ENCODE measurements at regions not wholly inside any gene's neighbourhood (a gene's known extent, or its start where the extent isn't known, plus 50 kb on each side); places are given as distances from the start of the nearest gene placed in this dataset.

- no peak overlapping the region for H4K8ac ChIP-seq (replicated peaks; ENCODE audit: insufficient read length, low read depth, low read length)
- H3K14ac ChIP-seq (ENCODE audit: insufficient read depth, low read length): no peak overlapping the region
- H3K4me1 ChIP-seq (ENCODE audit: insufficient read depth, low read length): no peaks in the 10 kb centered on the region
- no peaks in the 10 kb centered on the region for H3K27me3 ChIP-seq (ENCODE audit: insufficient read depth, low read length)
- H3K56ac ChIP-seq (ENCODE audit: insufficient read length, low read depth, low read length): no peak overlapping the region
- no peak overlapping the region for H3K18ac ChIP-seq (ENCODE audit: insufficient read length, low read depth, low read length)
- H2BK12ac ChIP-seq (ENCODE audit: insufficient read length, low read depth, low read length): no peak overlapping the region
- H2BK5ac ChIP-seq (ENCODE audit: insufficient read length, low read length): no peak overlapping the region
- Mint-ChIP-seq H3K9me3 (no peaks in the 10 kb centered on the region), H3K4me3 (no peak overlapping the region), H3K27ac (no peak overlapping the region), H3K4me1 (no peaks in the 10 kb centered on the region), H3K27me3 (ENCODE audit: low read depth) (no peaks in the 10 kb centered on the region), H3K36me3 (ENCODE audit: insufficient read depth in 1 of 3, low read depth in 3 of 3) (peaks cover 0 to 19% (median 14%) of the 10 kb centered on the region in 3 experiments; a peak in 5 of 7 replicates)
- H3K4ac ChIP-seq (ENCODE audit: low read depth, low read length): no peak overlapping the region
- H3T11ph ChIP-seq (ENCODE audit: low read length): no peak overlapping the region
- H3K79me2 ChIP-seq (ENCODE audit: insufficient read depth, low read length): no peaks in the 10 kb centered on the region
- no peak overlapping the region for H4K91ac ChIP-seq (ENCODE audit: insufficient read length, low read depth, low read length)
- no peak overlapping the region for H2AK5ac ChIP-seq (ENCODE audit: insufficient read length, low read length)
- no peaks in the 10 kb centered on the region for H4K20me1 ChIP-seq (ENCODE audit: control insufficient read depth, insufficient read depth, insufficient read length)
- DNase-seq: no peak
- no peak overlapping the region for H3K4me2 ChIP-seq (ENCODE audit: insufficient read depth, insufficient read length, low read length)
- H2AFZ ChIP-seq (ENCODE audit: low read length): no peak overlapping the region
- H2BK120ac ChIP-seq (ENCODE audit: low read depth, low read length, poor library complexity, severe bottlenecking): no peak overlapping the region
- no peak overlapping the region for H3K23ac ChIP-seq (ENCODE audit: insufficient read length, low read depth, low read length)
- H2BK15ac ChIP-seq (ENCODE audit: low read depth, low read length): no peak overlapping the region
- no peaks in the 10 kb centered on the region for H3K79me1 ChIP-seq (ENCODE audit: insufficient read depth, low read depth, low read length, poor library complexity, severe bottlenecking)
- H4K5ac ChIP-seq (ENCODE audit: insufficient read length, low read depth, low read length): no peak overlapping the region
- no peaks in the 10 kb centered on the region for H3K23me2 ChIP-seq (ENCODE audit: insufficient read length, low read depth, low read length, poor library complexity, severe bottlenecking)
- H3K27ac ChIP-seq (ENCODE audit: insufficient read length, low read depth, low read length): no peak overlapping the region
- no peak overlapping the region for H2BK20ac ChIP-seq (ENCODE audit: low read depth, low read length, poor library complexity, severe bottlenecking)
- no CpG with 5 or more reads among the region's 2 CpGs for WGBS (ENCODE audit: extremely low coverage, insufficient read length, low lambda C conversion rate)
- no peak for TF ChIP-seq CTCF (conservative IDR thresholded peaks at IDR 0.05)
- no peak overlapping the region for H3K9ac ChIP-seq (ENCODE audit: extremely low read depth, insufficient read length, low read length)
- H3K9me3 ChIP-seq (ENCODE audit: control insufficient read depth, low read depth, low read length): no peaks in the 10 kb centered on the region
These were observed 250.5 kb downstream of the UTRN start for GRCh38 chr6:144535630-144536029.

All from H9 (cell line).